SK-N-SH treated with all-trans-retinoic acid at 6 μM for 48 hours (cell line): ENCODE measurements at regions not wholly inside any gene's neighbourhood (a gene's known extent, or its start where the extent isn't known, plus 50 kb on each side); places are given as distances from the start of the nearest gene placed in this dataset.

Source experiments
- ARNTL ChIP-seq: fragments of 450-650 bp; formaldehyde crosslinking; IDR thresholded peaks from 2 replicates; pipeline ENCODE4 v1.5.0; 2020; ENCODE audit warnings: low read depth, mild to moderate bottlenecking, moderate library complexity, borderline replicate concordance
- CREB5 ChIP-seq: fragments of 250-450 bp; sonication (Bioruptor Pico); IDR thresholded peaks from 2 replicates; pipeline ENCODE4 v1.5.1; 2020; ENCODE audit warnings: low read depth, mild to moderate bottlenecking, moderate library complexity
- CSRNP3 ChIP-seq: fragments of 250-450 bp; sonication (Bioruptor Pico); IDR thresholded peaks from 2 replicates; pipeline ENCODE4 v1.5.1; 2021; ENCODE audit warnings: mild to moderate bottlenecking, moderate library complexity
- GLIS3 ChIP-seq: fragments of 250-450 bp; sonication (Bioruptor Pico); IDR thresholded peaks from 2 replicates; pipeline ENCODE4 v1.5.0; 2020; ENCODE audit warnings: mild to moderate bottlenecking, moderate library complexity
- OSR1 ChIP-seq: fragments of 250-450 bp; sonication (Bioruptor Pico); IDR thresholded peaks from 2 replicates; pipeline ENCODE4 v1.8.0; 2022; ENCODE audit warnings: moderate library complexity, mild to moderate bottlenecking, inconsistent platforms
- PATZ1 ChIP-seq: fragments of 250-450 bp; sonication (Bioruptor Pico); IDR thresholded peaks from 2 replicates; pipeline ENCODE4 v1.8.0; 2020; ENCODE audit warnings: mild to moderate bottlenecking, moderate library complexity, borderline replicate concordance
- TSHZ2 ChIP-seq: fragments of 250-450 bp; sonication (Bioruptor Pico); IDR thresholded peaks from 2 replicates; pipeline ENCODE4 v1.5.0; 2020; ENCODE audit warnings: mild to moderate bottlenecking, moderate library complexity
- ZC3H10 ChIP-seq: fragments of 250-450 bp; sonication (Bioruptor Pico); IDR thresholded peaks from 2 replicates; pipeline ENCODE4 v1.5.1; 2021; ENCODE audit warnings: mild to moderate bottlenecking, moderate library complexity
- ZNF565 ChIP-seq: fragments of 450-650 bp; formaldehyde crosslinking; conservative IDR thresholded peaks from 2 replicates; pipeline ENCODE4 v1.5.0; 2020; ENCODE audit warnings: low read depth, mild to moderate bottlenecking, moderate library complexity
- ZNF70 ChIP-seq: fragments of 450-650 bp; formaldehyde crosslinking; IDR thresholded peaks from 2 replicates; pipeline ENCODE4 v1.5.0; 2020; ENCODE audit warnings: mild to moderate bottlenecking, moderate library complexity

GRCh38 chr4:162494935-162495334 lies 331.1 kb upstream of the FSTL5 start:
- no peak for TF ChIP-seq CREB5 (CRISPR knock-in tag)
- no peak for TF ChIP-seq CSRNP3 (CRISPR knock-in tag)
- TF ChIP-seq TSHZ2 (CRISPR knock-in tag), result no peak
- TF ChIP-seq ZNF565 (CRISPR knock-in tag), result no peak
- TF ChIP-seq ARNTL (CRISPR knock-in tag), result no peak
- TF ChIP-seq GLIS3, result no peak
- TF ChIP-seq ZNF70 (CRISPR knock-in tag), result no peak
- TF ChIP-seq PATZ1 (CRISPR knock-in tag), result no peak
- no peak for TF ChIP-seq ZC3H10 (CRISPR knock-in tag)
- TF ChIP-seq OSR1 (CRISPR knock-in tag), result no peak
